ENCODE measurements at regions not wholly inside any gene's neighbourhood (a gene's known extent, or its start where the extent isn't known, plus 50 kb on each side); places are given as distances from the start of the nearest gene placed in this dataset.

DNA sequence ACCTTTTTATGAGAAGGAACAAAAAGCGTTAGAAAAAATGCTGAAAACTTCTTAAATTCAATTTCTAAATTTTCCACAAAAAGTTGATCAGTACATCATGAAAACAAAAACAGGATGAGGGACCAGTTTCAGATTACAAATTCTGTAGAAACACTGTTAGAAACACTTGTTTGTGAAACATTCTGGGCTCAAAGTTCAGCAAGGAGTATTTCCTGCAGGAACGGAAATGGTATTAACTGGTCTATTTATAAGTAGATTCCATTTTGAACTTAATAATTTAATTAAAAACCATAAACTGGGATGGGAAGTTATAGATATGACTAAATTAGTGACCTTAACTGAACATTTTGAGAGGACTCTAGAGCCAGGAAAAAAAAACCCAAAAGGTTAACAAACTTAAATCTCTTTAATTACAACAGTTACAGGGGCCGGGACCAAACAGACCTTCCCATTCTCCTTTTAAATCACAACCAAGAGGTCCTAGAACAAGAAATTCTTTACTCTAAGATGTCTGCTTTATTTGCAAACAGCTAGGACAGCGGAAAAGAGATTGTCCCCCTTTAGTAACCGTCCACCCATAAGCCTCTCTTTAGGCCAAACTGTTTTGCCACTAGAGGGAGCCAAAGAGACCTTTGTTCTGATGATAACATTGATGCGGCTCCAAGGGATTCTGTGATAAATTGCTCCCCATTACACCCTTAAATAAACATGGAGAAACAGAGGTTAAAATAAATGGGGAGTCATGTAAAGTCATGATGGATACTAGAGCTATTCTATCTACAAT is 69.0 kb upstream of the RERGL start:
- no peak for TF ChIP-seq REST (IDR thresholded peaks at IDR 0.05; ENCODE audit: insufficient replicate concordance, low read depth)
- peak; percentile 59 for TF ChIP-seq CTCF (IDR thresholded peaks at IDR 0.05; ENCODE audit: insufficient read depth, low read length)
- TF ChIP-seq GABPA (IDR thresholded peaks at IDR 0.05; ENCODE audit: low read depth): no peak
- TF ChIP-seq POLR2AphosphoS5 (IDR thresholded peaks at IDR 0.05; ENCODE audit: low read depth): no peak
- TF ChIP-seq SPI1 (IDR thresholded peaks at IDR 0.05; ENCODE audit: borderline replicate concordance, low read depth): no peak

Data from HL-60 (cell line).